ENCODE measurements at regions not wholly inside any gene's neighbourhood (a gene's known extent, or its start where the extent isn't known, plus 50 kb on each side); places are given as distances from the start of the nearest gene placed in this dataset.

GRCh38 chr20:26216025-26216424 lies 519.4 kb upstream of the ZNF337 start:
- TF ChIP-seq, protein P1, sequence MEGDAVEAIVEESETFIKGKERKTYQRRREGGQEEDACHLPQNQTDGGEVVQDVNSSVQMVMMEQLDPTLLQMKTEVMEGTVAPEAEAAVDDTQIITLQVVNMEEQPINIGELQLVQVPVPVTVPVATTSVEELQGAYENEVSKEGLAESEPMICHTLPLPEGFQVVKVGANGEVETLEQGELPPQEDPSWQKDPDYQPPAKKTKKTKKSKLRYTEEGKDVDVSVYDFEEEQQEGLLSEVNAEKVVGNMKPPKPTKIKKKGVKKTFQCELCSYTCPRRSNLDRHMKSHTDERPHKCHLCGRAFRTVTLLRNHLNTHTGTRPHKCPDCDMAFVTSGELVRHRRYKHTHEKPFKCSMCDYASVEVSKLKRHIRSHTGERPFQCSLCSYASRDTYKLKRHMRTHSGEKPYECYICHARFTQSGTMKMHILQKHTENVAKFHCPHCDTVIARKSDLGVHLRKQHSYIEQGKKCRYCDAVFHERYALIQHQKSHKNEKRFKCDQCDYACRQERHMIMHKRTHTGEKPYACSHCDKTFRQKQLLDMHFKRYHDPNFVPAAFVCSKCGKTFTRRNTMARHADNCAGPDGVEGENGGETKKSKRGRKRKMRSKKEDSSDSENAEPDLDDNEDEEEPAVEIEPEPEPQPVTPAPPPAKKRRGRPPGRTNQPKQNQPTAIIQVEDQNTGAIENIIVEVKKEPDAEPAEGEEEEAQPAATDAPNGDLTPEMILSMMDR (IDR thresholded peaks at IDR 0.05; ENCODE audit: low read depth, low read length, poor library complexity, severe bottlenecking): no peak
- no peak for TF ChIP-seq EZH2phosphoT487 (IDR thresholded peaks at IDR 0.05; ENCODE audit: borderline replicate concordance, low read length)
